Kidney glomerular epithelial cell (primary cell): ENCODE measurements at regions not wholly inside any gene's neighbourhood (a gene's known extent, or its start where the extent isn't known, plus 50 kb on each side); places are given as distances from the start of the nearest gene placed in this dataset.
"Not testable (repeated sequence)": the region's sequence is repeated elsewhere in the genome, so short reads cannot be mapped to it uniquely, and the experiment has no call there.

Source experiments
- DNase-seq: peaks from one replicate; lab custom pipeline; 2025; lab: John Stamatoyannopoulos, UW

- no peak for DNase-seq
These were observed 147.9 kb upstream of the FGF13 start for GRCh38 chrX:138859421-138859820.

GRCh38 chrX:138858951-138859350, 147.4 kb upstream of the FGF13 start:
- DNase-seq: no peak

- peak; percentile 8 for DNase-seq
These were observed 146.9 kb upstream of the FGF13 start for GRCh38 chrX:138858438-138858837.

GRCh38 chrX:138856881-138857604, 145.5 kb upstream of the FGF13 start:
- no peak for DNase-seq

GRCh38 chrX:138853936-138854335, 142.4 kb upstream of the FGF13 start:
- no peak for DNase-seq

GRCh38 chrX:138849521-138849920, 138.0 kb upstream of the FGF13 start:
- DNase-seq: no peak

GRCh38 chrX:138847930-138848329, 136.4 kb upstream of the FGF13 start:
- no peak for DNase-seq

- no peak for DNase-seq
These were observed 134.3 kb upstream of the FGF13 start for GRCh38 chrX:138845786-138846185.

- not testable (repeated sequence) for DNase-seq
These were observed 95.9 kb upstream of the FGF13 start for GRCh38 chrX:138807400-138807799.

- no peak for DNase-seq
These were observed 82.7 kb upstream of the FGF13 start for GRCh38 chrX:138794246-138794645.

- DNase-seq: no peak
These were observed 80.0 kb upstream of the FGF13 start for GRCh38 chrX:138791551-138791950.

- DNase-seq: no peak
These were observed 77.3 kb upstream of the FGF13 start for GRCh38 chrX:138788771-138789170.

GRCh38 chrX:138778576-138778909, 67.0 kb upstream of the FGF13 start:
- not testable (repeated sequence) for DNase-seq

- not testable (repeated sequence) for DNase-seq
These were observed 66.5 kb upstream of the FGF13 start for GRCh38 chrX:138777908-138778575.

GRCh38 chrX:138777230-138777629, 65.7 kb upstream of the FGF13 start:
- no peak for DNase-seq

GRCh38 chrX:138775517-138775916, 64.0 kb upstream of the FGF13 start:
- peak; percentile 3 for DNase-seq

GRCh38 chrX:138771047-138771446, 59.5 kb upstream of the FGF13 start:
- DNase-seq: no peak

GRCh38 chrX:138769918-138770317, 58.4 kb upstream of the FGF13 start:
- DNase-seq: no peak

- DNase-seq: peak; percentile 46
These were observed 53.5 kb upstream of the FGF13 start for GRCh38 chrX:138765051-138765450.

- DNase-seq: no peak
These were observed 52.2 kb upstream of the FGF13 start for GRCh38 chrX:138763761-138764160.

- DNase-seq: no peak
These were observed 49.9 kb upstream of the FGF13 start for GRCh38 chrX:138761380-138761779.
